Mesothelial cell of epicardium (in vitro differentiated cells): ENCODE measurements at regions not wholly inside any gene's neighbourhood (a gene's known extent, or its start where the extent isn't known, plus 50 kb on each side); places are given as distances from the start of the nearest gene placed in this dataset.
A peak's percentile ranks its signal among the peaks of the same experiment; 100 is the strongest.

ENCODE experiments used
- DNase-seq, 2 experiments: peaks; one replicate each; pipeline ENCODE4 v3.0.0; 2021; ENCODE audit warnings: low spot score in 2 of 2; ENCODE audit not compliant: unreplicated experiment in 2 of 2
- H3K27ac Mint-ChIP-seq: 2 replicates; pipeline ENCODE4 v1.8.0; 2021; ENCODE audit warnings: mixed read lengths
- H3K27me3 Mint-ChIP-seq: 2 replicates; pipeline ENCODE4 v1.8.0; 2021; ENCODE audit warnings: low read depth, mixed read lengths
- H3K36me3 Mint-ChIP-seq: 2 replicates; pipeline ENCODE4 v1.8.0; 2021; ENCODE audit warnings: mixed read lengths
- H3K4me1 Mint-ChIP-seq: 2 replicates; pipeline ENCODE4 v1.8.0; 2021; ENCODE audit warnings: mixed read lengths
- H3K4me3 Mint-ChIP-seq: 2 replicates; pipeline ENCODE4 v1.8.0; 2021; ENCODE audit warnings: mild to moderate bottlenecking, moderate library complexity, mixed read lengths
- H3K9me3 Mint-ChIP-seq: 2 replicates; pipeline ENCODE4 v1.8.0; 2021; ENCODE audit warnings: mixed read lengths
- TF ChIP-seq, protein P1 (sequence below): fragments of 200-600 bp; sonication (generic); IDR thresholded peaks from one replicate; pipeline ENCODE4 v1.5.0; 2021; ENCODE audit warnings: antibody characterized with exemption; ENCODE audit not compliant: unreplicated experiment

DNA sequence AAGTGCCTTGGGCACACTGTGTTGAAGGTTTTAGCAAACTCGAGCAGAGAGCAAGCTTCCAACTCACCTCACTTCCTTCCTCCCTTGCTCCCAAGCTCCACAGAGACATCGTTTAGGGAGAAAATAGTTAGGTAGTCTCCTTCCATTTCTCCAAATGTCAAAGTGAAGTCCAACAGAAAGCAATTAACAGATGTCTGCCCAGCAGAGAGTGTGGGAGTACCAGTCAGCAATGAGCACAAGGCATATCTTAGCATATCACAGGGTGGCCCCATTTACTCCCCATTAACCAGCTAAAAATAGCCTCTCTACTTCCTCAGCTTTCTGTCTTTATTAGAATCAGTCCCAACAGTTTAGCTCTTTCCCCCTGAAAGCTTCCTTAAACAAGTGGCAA lies 334.2 kb upstream of the CAMK1G start:
- DNase-seq = no peak
- TF ChIP-seq, protein P1, sequence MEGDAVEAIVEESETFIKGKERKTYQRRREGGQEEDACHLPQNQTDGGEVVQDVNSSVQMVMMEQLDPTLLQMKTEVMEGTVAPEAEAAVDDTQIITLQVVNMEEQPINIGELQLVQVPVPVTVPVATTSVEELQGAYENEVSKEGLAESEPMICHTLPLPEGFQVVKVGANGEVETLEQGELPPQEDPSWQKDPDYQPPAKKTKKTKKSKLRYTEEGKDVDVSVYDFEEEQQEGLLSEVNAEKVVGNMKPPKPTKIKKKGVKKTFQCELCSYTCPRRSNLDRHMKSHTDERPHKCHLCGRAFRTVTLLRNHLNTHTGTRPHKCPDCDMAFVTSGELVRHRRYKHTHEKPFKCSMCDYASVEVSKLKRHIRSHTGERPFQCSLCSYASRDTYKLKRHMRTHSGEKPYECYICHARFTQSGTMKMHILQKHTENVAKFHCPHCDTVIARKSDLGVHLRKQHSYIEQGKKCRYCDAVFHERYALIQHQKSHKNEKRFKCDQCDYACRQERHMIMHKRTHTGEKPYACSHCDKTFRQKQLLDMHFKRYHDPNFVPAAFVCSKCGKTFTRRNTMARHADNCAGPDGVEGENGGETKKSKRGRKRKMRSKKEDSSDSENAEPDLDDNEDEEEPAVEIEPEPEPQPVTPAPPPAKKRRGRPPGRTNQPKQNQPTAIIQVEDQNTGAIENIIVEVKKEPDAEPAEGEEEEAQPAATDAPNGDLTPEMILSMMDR = no peak
- Mint-ChIP-seq H3K9me3 (no peaks in the 10 kb centered on the region), H3K27ac (peak overlapping the region; percentile 3), H3K4me1 (peaks cover 25% of the 10 kb centered on the region), H3K36me3 (no peaks in the 10 kb centered on the region), H3K27me3 (peaks cover 5% of the 10 kb centered on the region), H3K4me3 (no peak overlapping the region)

DNA sequence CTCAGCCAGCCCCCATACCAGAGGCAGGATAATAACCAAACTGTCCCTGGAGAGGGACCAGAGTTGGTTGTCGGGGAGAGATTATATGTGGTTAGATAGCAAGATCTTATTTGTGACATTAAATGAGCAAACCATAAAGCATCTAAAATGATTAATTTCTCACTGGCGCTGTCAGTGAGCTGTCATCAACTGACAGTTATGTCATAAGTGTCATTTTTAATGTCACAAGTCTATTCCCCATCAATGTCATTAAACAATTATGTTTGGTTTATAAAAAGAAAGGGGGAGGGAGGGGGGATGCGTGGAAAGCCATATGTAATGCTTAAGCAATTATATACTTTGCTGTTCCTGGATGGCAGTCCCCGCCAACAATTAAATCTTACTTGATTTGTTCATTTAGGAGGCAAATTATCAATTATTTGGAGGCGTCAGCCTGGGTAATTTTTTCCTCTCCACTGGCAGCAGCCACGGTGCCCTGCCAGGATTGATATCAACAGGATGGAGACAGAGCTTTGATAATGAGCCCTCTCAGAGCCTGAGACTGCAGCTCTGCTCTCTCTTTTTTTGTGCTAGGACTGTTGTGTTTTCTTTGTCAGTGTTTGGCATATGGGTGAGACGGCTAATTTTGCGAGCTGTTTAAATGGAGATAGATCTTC lies 333.6 kb upstream of the CAMK1G start:
- H3K4me1 Mint-ChIP-seq = peaks cover 25% of the 10 kb centered on the region
- H3K4me3 Mint-ChIP-seq = no peak overlapping the region
- peaks cover 5% of the 10 kb centered on the region for H3K27me3 Mint-ChIP-seq

DNA sequence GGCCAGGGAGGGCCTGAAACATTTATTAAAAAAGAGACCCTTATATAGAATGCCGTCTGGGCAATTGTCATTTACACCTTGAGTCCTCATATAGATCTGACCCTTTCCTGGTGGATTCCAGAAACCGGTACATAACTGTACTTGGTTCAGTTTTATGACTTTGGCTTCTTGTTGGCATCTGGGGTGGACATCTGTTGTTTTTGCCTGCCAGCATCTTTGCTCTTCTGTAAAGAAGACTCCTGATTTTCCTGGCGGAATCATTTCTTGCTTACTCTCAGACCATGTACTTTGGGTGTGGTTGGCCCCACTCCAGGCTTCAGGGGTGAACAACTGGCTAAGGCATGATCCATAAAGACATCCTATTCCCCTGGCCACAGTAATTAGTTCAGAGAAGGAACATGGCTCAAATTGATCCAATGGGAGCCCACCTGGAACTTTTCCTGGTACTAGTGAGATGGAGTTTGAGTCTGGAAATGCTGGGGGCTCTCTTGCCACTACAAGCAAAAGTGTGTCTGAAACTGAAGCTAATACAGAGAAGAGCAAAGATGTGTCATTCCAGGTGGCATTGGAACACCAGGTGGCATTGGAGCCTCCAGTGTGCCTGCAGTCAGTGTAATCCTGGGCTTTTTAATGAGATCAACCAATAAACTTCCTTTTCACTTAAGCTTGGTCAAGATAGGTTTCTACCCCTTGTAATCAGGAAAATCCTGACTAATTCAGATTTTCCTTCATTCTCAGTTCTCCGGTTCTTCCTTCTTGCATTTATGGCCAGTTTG lies 332.5 kb upstream of the CAMK1G start:
- Mint-ChIP-seq H3K36me3 (no peaks in the 10 kb centered on the region), H3K9me3 (no peaks in the 10 kb centered on the region), H3K4me3 (no peak overlapping the region), H3K27me3 (peaks cover 2% of the 10 kb centered on the region), H3K27ac (no peak overlapping the region), H3K4me1 (peaks cover 20% of the 10 kb centered on the region)
- TF ChIP-seq, protein P1 = no peak
- DNase-seq = no peak

More for the DNA sequence above, 333.6 kb upstream of the CAMK1G start:
- no peaks in the 10 kb centered on the region for H3K36me3 Mint-ChIP-seq
- TF ChIP-seq, protein P1 = no peak
- H3K27ac Mint-ChIP-seq = peak overlapping the region; percentile 3
- DNase-seq = no peak
- no peaks in the 10 kb centered on the region for H3K9me3 Mint-ChIP-seq

DNA sequence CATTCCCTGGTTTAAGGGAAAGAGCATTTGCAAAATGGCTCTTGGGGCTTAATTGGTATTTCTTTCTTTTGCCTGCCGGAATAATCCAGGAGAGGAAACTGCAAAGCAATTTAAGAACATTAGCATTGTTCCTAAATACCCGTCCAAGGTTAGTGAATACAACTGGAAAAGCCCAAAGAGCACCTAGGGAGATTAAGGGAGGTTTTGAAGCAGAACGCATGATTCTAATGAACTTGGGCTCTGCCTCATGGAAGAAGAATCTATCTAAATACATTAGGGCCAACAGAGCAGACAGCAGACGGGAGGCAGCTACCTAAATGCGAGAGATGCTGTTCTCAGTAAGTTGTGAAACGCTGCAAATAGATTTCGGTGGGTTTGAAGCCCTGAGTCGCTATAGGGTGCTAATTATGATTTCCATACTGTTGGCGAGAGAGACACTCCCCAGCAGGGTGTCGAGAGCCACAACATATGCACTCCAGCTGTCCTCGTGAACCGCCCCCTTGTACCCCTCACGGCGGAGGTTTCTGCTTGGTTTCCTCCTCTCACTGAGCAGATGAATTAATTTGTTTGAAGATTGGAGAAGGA lies 326.7 kb upstream of the CAMK1G start:
- H3K4me3 Mint-ChIP-seq = no peak overlapping the region
- TF ChIP-seq, protein P1 = no peak
- no peaks in the 10 kb centered on the region for H3K4me1 Mint-ChIP-seq
- peaks cover 24% of the 10 kb centered on the region for H3K9me3 Mint-ChIP-seq
- no peak overlapping the region for H3K27ac Mint-ChIP-seq
- H3K27me3 Mint-ChIP-seq = peaks cover 2% of the 10 kb centered on the region
- peaks cover 4% of the 10 kb centered on the region for H3K36me3 Mint-ChIP-seq
- no peak for DNase-seq

DNA sequence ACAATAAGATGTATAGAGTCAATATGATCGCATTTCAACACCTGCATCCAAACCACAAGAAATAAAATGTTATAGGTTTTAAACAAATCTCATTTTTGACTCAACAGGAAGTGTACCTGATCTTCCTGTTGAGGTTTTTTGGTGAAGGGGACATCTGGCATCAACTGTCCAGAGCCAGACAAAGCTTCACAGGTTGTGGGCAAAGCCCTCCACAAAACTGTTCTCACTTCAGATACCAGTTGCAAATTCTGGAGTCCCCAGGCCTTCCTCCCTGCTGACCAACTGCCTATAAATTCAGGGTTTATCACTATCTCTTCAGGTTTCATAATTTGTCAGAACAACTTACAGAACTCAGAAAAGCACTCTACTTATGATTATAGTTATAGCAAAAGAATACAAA lies 326.1 kb upstream of the CAMK1G start:
- no peak for DNase-seq
- H3K27ac Mint-ChIP-seq = no peak overlapping the region
- no peaks in the 10 kb centered on the region for H3K4me1 Mint-ChIP-seq
- TF ChIP-seq, protein P1 = no peak
- H3K4me3 Mint-ChIP-seq = no peak overlapping the region
- H3K27me3 Mint-ChIP-seq = no peaks in the 10 kb centered on the region
- H3K9me3 Mint-ChIP-seq = peaks cover 26% of the 10 kb centered on the region
- peaks cover 4% of the 10 kb centered on the region for H3K36me3 Mint-ChIP-seq
